ENCODE measurements at regions not wholly inside any gene's neighbourhood (a gene's known extent, or its start where the extent isn't known, plus 50 kb on each side); places are given as distances from the start of the nearest gene placed in this dataset.

GRCh38 chr4:14924812-14925344, 77.4 kb upstream of the CPEB2 start:
- Histone ChIP-seq H3K9me3 (ENCODE audit: low read length) (no peaks in the 10 kb centered on the region), H3K4me1 (ENCODE audit: insufficient read depth, low read length) (no peaks in the 10 kb centered on the region), H3K4me3 (ENCODE audit: low read length) (no peak overlapping the region), H3K27me3 (ENCODE audit: insufficient read depth, low read length) (no peaks in the 10 kb centered on the region), H3K36me3 (ENCODE audit: insufficient read depth, low read length) (no peaks in the 10 kb centered on the region), H2AFZ (ENCODE audit: low read depth, low read length) (no peak overlapping the region)

GRCh38 chr4:14925471-14925870, 76.8 kb upstream of the CPEB2 start:
- Histone ChIP-seq H3K36me3 (ENCODE audit: insufficient read depth, low read length) (no peaks in the 10 kb centered on the region), H3K27me3 (ENCODE audit: insufficient read depth, low read length) (no peaks in the 10 kb centered on the region), H3K9me3 (ENCODE audit: low read length) (no peaks in the 10 kb centered on the region), H3K4me1 (ENCODE audit: insufficient read depth, low read length) (no peaks in the 10 kb centered on the region), H2AFZ (ENCODE audit: low read depth, low read length) (no peak overlapping the region), H3K4me3 (ENCODE audit: low read length) (no peak overlapping the region)

- Histone ChIP-seq H3K36me3 (ENCODE audit: insufficient read depth, low read length) (no peaks in the 10 kb centered on the region), H3K4me1 (ENCODE audit: insufficient read depth, low read length) (no peaks in the 10 kb centered on the region), H2AFZ (ENCODE audit: low read depth, low read length) (no peak overlapping the region), H3K4me3 (ENCODE audit: low read length) (no peak overlapping the region), H3K27me3 (ENCODE audit: insufficient read depth, low read length) (no peaks in the 10 kb centered on the region), H3K9me3 (ENCODE audit: low read length) (no peaks in the 10 kb centered on the region)
Observed at GRCh38 chr4:14926368-14926767, 75.9 kb upstream of the CPEB2 start.

- Histone ChIP-seq H3K27me3 (ENCODE audit: insufficient read depth, low read length) (no peaks in the 10 kb centered on the region), H3K4me1 (ENCODE audit: insufficient read depth, low read length) (no peaks in the 10 kb centered on the region), H3K9me3 (ENCODE audit: low read length) (no peaks in the 10 kb centered on the region), H3K36me3 (ENCODE audit: insufficient read depth, low read length) (no peaks in the 10 kb centered on the region), H3K4me3 (ENCODE audit: low read length) (no peak overlapping the region), H2AFZ (ENCODE audit: low read depth, low read length) (no peak overlapping the region)
Observed at GRCh38 chr4:14928035-14928434, 74.2 kb upstream of the CPEB2 start.

- Histone ChIP-seq H3K4me3 (ENCODE audit: low read length) (no peak overlapping the region), H3K4me1 (ENCODE audit: insufficient read depth, low read length) (no peaks in the 10 kb centered on the region), H3K36me3 (ENCODE audit: insufficient read depth, low read length) (no peaks in the 10 kb centered on the region), H3K9me3 (ENCODE audit: low read length) (no peaks in the 10 kb centered on the region), H2AFZ (ENCODE audit: low read depth, low read length) (no peak overlapping the region), H3K27me3 (ENCODE audit: insufficient read depth, low read length) (no peaks in the 10 kb centered on the region)
Observed at GRCh38 chr4:14929669-14930068, 72.6 kb upstream of the CPEB2 start.

- no peaks in the 10 kb centered on the region for H3K4me1 ChIP-seq (ENCODE audit: insufficient read depth, low read length)
- H3K9me3 ChIP-seq (ENCODE audit: low read length), result no peaks in the 10 kb centered on the region
- H3K27me3 ChIP-seq (ENCODE audit: insufficient read depth, low read length), result no peaks in the 10 kb centered on the region
- no peak overlapping the region for H3K4me3 ChIP-seq (ENCODE audit: low read length)
- H3K36me3 ChIP-seq (ENCODE audit: insufficient read depth, low read length), result no peaks in the 10 kb centered on the region
- no peak overlapping the region for H2AFZ ChIP-seq (ENCODE audit: low read depth, low read length)
Observed at GRCh38 chr4:14934704-14935390, 67.4 kb upstream of the CPEB2 start.

- no peaks in the 10 kb centered on the region for H3K36me3 ChIP-seq (ENCODE audit: insufficient read depth, low read length)
- H3K27me3 ChIP-seq (ENCODE audit: insufficient read depth, low read length), result no peaks in the 10 kb centered on the region
- H2AFZ ChIP-seq (ENCODE audit: low read depth, low read length), result no peak overlapping the region
- no peak overlapping the region for H3K4me3 ChIP-seq (ENCODE audit: low read length)
- H3K4me1 ChIP-seq (ENCODE audit: insufficient read depth, low read length), result no peaks in the 10 kb centered on the region
- H3K9me3 ChIP-seq (ENCODE audit: low read length), result no peaks in the 10 kb centered on the region
Observed at GRCh38 chr4:14943749-14944148, 58.5 kb upstream of the CPEB2 start.

GRCh38 chr4:14952352-14952751, 49.9 kb upstream of the CPEB2 start:
- Histone ChIP-seq H3K36me3 (ENCODE audit: insufficient read depth, low read length) (no peaks in the 10 kb centered on the region), H2AFZ (ENCODE audit: low read depth, low read length) (no peak overlapping the region), H3K4me3 (ENCODE audit: low read length) (no peak overlapping the region), H3K27me3 (ENCODE audit: insufficient read depth, low read length) (no peaks in the 10 kb centered on the region), H3K9me3 (ENCODE audit: low read length) (no peaks in the 10 kb centered on the region), H3K4me1 (ENCODE audit: insufficient read depth, low read length) (no peaks in the 10 kb centered on the region)

Measured in neuron (in vitro differentiated cells).